ENCODE measurements at regions not wholly inside any gene's neighbourhood (a gene's known extent, or its start where the extent isn't known, plus 50 kb on each side); places are given as distances from the start of the nearest gene placed in this dataset.
A peak's percentile ranks its signal among the peaks of the same experiment; 100 is the strongest.

DNA sequence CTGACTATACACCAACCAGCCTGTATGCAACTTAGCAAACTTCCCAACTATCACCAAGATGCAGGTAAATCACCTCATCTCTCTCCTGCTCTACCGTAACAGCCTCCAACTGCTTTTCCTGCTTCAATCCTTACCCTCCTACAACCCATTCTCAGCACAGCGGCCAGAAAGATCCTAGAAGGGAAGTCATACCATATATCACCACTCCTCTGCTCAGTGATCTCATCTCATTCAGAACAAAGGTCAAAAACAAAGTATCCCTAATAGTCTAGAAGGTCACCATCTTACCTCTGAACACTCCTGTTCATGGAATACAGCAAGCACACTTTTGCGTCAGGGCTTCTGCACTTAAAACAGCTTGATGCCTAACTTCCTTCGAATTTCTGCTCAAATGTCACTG, 62.2 kb upstream of the RNF38 start:
- DNase-seq (ENCODE audit: low read depth), result no peak

- no peak for DNase-seq (ENCODE audit: low read depth)
Observed at GRCh38 chr9:36461323-36461722, 61.3 kb upstream of the RNF38 start.

- DNase-seq (ENCODE audit: low read depth), result peak; percentile 38
Observed at GRCh38 chr9:36458430-36458915, 58.4 kb upstream of the RNF38 start.

- DNase-seq (ENCODE audit: low read depth), result no peak
Observed at GRCh38 chr9:36457836-36458429, 57.9 kb upstream of the RNF38 start.

GRCh38 chr9:36456480-36457065, 56.5 kb upstream of the RNF38 start:
- DNase-seq (ENCODE audit: low read depth), result no peak

DNA sequence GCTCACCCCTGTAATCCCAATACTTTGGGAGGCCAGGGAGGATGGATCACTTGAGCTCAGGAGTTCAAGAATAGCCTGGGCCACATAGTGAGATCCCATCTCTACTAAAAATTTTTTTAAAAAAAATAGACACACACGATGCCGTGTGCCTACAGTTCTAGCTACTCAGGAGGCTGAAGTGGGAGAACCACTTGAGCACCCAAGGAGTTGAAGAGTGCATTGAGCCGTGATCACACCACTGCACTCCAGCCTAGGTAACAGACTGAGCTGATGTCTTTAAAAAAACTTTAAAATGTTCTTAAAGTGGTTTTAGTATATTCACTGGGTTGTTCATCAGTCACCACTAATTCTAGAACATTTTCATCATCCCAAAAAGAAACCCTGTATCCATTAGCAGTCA, 51.9 kb upstream of the RNF38 start:
- no peak for DNase-seq (ENCODE audit: low read depth)

- peak; percentile 4 for DNase-seq (ENCODE audit: low read depth)
Observed at GRCh38 chr9:36450110-36450732, 50.2 kb upstream of the RNF38 start.
